Stomach smooth muscle (tissue), 2 donors: ENCODE measurements at regions not wholly inside any gene's neighbourhood (a gene's known extent, or its start where the extent isn't known, plus 50 kb on each side); places are given as distances from the start of the nearest gene placed in this dataset.
"Not testable (repeated sequence)": the region's sequence is repeated elsewhere in the genome, so short reads cannot be mapped to it uniquely, and the experiment has no call there.

ENCODE experiments used
- H3K27ac ChIP-seq: one replicate; pipeline ENCODE4 v1.7.0; 2013; ENCODE audit warnings: mild to moderate bottlenecking, low read length, inconsistent platforms
- H3K27me3 ChIP-seq, 2 donors: one replicate each; pipeline ENCODE4 v1.7.0; 2013; ENCODE audit warnings: low read length in 2 of 2; ENCODE audit not compliant: insufficient read depth in 2 of 2, control insufficient read depth in 1 of 2
- H3K36me3 ChIP-seq, 2 donors: one replicate each; pipeline ENCODE4 v1.7.0; 2013; ENCODE audit warnings: low read length in 2 of 2; ENCODE audit not compliant: control insufficient read depth in 2 of 2, insufficient read depth in 2 of 2
- H3K4me1 ChIP-seq: one replicate; pipeline ENCODE4 v1.7.0; 2013; ENCODE audit warnings: low read length; ENCODE audit not compliant: control insufficient read depth, insufficient read depth
- H3K4me3 ChIP-seq, 2 donors: one replicate each; pipeline ENCODE4 v1.7.0; 2013; ENCODE audit warnings: low read length in 2 of 2
- H3K9ac ChIP-seq, 2 donors: one replicate each; pipeline ENCODE4 v1.7.0; 2013; ENCODE audit warnings: low read length in 2 of 2, mild to moderate bottlenecking in 1 of 2
- H3K9me3 ChIP-seq, 2 donors: one replicate each; pipeline ENCODE4 v1.7.0; 2013; ENCODE audit warnings: low read length in 2 of 2; ENCODE audit not compliant: control insufficient read depth in 2 of 2
- donor health status: healthy.
- donor health status: Pancreatic carcinoma.

DNA sequence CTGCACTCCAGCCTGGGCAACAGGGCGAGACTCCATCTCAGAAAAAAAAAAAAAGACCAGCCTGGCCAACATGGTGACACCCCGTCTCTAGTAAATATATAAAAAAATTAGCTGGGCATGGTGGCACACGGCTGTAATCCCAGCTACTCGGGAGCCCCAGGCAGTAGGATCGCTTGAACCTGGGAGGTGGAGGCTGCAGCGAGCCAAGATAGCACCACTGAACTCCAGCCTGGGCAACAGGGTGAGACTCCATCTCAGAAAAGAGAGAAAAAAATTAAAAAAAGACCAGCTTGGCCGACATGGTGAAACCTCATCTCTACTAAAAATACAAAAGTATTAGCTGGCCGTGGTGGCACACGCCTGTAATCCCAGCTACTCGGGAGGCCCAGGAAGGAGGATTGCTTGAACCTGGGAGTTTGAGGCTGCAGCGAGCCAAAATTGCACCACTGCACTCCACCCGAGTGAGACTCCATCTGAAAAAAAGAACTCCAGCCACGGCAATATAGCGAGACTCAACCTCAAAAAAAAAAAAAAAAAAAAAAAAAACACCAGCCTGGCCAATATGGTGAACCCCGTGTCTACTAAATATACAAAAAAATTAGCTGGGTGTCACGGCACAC, 346.1 kb upstream of the PLGLB2 start:
- no peak overlapping the region for H3K27ac ChIP-seq
- no peaks in the 10 kb centered on the region for H3K9me3 ChIP-seq
- no peak overlapping the region for H3K4me3 ChIP-seq
- no peaks in the 10 kb centered on the region for H3K4me1 ChIP-seq
- no peaks in the 10 kb centered on the region for H3K27me3 ChIP-seq
- H3K36me3 ChIP-seq, result no peaks in the 10 kb centered on the region
- H3K9ac ChIP-seq, result no peak overlapping the region

GRCh38 chr2:87403893-87404175, 344.1 kb upstream of the PLGLB2 start:
- H3K4me3 ChIP-seq, result no peak overlapping the region
- H3K4me1 ChIP-seq, result no peaks in the 10 kb centered on the region
- no peaks in the 10 kb centered on the region for H3K27me3 ChIP-seq
- no peak overlapping the region for H3K27ac ChIP-seq
- H3K9ac ChIP-seq, result no peak overlapping the region
- no peaks in the 10 kb centered on the region for H3K9me3 ChIP-seq
- no peaks in the 10 kb centered on the region for H3K36me3 ChIP-seq

GRCh38 chr2:87404411-87405255, 343.3 kb upstream of the PLGLB2 start:
- H3K4me1 ChIP-seq, H3K4me3 ChIP-seq, H3K9ac ChIP-seq, H3K36me3 ChIP-seq, H3K9me3 ChIP-seq, H3K27ac ChIP-seq, H3K27me3 ChIP-seq: not testable (repeated sequence)

DNA sequence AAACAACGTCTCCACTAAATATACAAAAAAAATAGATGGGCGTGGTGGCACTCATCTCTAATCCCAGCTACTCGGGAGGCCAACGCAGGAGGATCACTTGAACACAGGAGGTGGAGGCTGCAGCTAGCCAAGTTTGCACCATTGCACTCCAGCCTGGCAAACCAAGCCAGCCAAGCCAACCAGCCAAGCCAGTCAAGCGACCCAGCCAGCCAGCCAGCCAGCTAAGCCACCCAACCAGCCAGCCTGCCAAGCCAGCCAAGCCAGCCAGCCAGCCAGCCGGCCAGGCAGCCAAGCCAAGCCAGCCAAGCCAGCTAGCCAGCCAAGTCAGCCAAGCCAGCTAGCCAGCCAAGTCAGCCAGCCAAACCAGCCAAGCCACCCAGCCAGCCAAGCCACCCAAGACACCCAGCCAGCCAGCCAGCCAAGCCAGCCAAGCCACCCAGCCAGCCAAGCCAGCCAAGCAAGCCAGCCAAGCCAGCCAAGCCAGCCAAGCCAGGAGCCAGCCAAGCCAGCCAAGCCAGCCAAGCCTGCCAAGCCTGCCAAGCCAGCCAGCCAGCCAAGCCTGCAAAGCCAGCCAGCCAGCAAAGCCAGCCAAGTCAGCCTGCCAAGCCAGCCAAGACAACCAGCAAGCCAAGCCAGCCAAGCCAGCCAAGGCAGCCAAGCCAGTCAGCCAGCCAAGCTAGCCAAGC, 342.2 kb upstream of the PLGLB2 start:
- not testable (repeated sequence) for H3K27me3 ChIP-seq, H3K27ac ChIP-seq, H3K36me3 ChIP-seq, H3K4me3 ChIP-seq, H3K4me1 ChIP-seq, H3K9ac ChIP-seq, H3K9me3 ChIP-seq

DNA sequence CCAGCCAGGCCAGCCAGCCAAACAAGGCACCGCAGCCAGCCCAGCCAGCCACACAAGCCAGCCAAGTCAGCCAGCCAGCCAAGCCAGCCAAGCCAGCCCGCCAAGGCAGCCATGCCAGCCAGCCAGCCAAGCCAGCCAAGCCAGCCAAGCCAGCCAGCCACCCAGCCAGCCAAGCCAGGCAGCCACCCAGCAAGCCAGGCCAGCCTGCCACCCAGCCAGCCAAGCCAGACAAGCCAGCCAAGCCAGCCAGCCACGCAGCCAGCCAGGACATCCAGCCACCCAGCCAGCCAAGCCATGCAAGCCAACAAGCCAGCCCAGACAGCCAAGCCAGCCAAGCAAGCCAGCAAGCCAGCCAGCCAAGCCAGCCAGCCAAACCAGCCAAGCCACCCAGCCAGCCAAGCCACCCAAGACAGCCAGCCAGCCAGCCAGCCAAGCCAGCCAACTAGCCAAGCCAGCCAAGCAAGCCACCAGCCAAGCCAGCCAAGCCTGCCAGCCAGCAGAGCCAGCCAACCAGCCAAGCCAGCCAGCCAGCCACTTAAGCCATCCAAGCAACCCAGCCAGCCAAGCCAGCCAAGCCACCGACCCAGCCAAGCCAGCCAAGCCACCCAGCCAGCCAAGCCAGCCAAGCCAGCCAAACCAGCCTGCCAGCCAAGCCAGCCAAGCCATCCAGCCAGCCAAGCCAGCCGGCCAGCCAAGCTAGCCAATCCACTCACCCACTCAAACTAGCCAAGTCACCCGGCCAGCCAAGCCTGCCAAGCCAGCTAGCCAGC, 341.3 kb upstream of the PLGLB2 start:
- H3K9ac ChIP-seq, H3K27ac ChIP-seq, H3K27me3 ChIP-seq, H3K4me1 ChIP-seq, H3K9me3 ChIP-seq, H3K36me3 ChIP-seq, H3K4me3 ChIP-seq: not testable (repeated sequence)

- H3K9me3 ChIP-seq, H3K4me3 ChIP-seq, H3K4me1 ChIP-seq, H3K27ac ChIP-seq, H3K9ac ChIP-seq, H3K36me3 ChIP-seq, H3K27me3 ChIP-seq: not testable (repeated sequence)
Measured at GRCh38 chr2:87409601-87410000, 338.3 kb upstream of the PLGLB2 start.

DNA sequence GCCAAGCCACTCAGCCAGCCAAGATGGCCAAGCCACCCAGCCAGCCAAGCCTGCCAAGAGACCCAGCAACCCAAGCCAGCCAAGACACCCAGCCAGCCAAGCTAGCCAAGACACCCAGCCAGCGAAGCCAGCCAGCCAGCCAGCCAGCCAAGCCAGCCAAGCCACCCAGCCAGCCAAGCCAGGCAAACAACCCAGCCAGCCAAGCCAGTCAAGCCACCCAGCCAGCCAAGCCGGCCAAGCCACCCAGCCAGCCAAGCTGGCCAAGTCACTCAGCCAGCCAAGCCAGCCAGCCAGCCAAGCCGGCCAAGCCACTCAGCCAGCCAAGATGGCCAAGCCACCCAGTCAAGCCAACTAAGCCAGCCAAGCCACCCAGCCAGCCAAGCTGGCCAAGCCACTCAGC, 337.5 kb upstream of the PLGLB2 start:
- H3K4me3 ChIP-seq, H3K9me3 ChIP-seq, H3K9ac ChIP-seq, H3K27ac ChIP-seq, H3K36me3 ChIP-seq, H3K4me1 ChIP-seq, H3K27me3 ChIP-seq: not testable (repeated sequence)

DNA sequence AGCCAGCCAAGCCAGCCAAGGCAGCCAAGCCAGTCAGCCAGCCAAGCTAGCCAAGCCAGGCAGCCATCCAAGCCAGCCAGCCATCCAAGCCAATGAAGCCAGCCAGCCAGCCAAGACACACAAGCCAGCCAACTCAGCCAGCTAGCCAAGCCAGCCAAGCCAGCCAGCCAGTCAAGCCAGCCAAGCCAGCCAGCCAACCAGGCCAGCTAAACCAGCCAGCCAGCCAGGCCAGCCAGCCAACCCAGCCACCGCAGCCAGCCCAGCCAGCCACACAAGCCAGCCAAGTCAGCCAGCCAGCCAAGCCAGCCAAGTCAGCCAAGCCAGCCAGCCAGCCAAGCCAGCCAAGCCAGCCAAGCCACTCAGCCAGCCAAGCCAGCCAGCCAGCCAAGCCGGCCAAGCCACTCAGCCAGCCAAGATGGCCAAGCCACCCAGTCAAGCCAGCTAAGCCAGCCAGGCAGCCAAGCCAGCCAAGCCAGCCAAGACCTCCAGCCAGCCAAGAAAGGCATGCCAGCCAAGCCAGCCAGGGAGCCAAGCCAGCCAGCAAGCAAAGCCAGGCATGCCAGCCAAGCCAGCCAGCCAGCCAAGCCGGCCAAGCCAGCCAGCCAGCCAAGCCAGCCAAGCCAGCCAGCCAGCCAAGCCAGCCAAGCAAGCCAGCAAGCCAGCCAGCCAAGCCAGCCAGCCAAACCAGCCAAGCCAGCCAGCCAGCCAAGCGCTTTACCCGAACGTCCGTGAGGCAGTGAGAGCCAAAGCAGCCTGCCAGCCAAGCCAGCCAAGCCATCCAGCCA, 335.7 kb upstream of the PLGLB2 start:
- not testable (repeated sequence) for H3K4me3 ChIP-seq, H3K9ac ChIP-seq, H3K27ac ChIP-seq, H3K4me1 ChIP-seq, H3K9me3 ChIP-seq, H3K27me3 ChIP-seq, H3K36me3 ChIP-seq

- H3K9me3 ChIP-seq, H3K27ac ChIP-seq, H3K36me3 ChIP-seq, H3K4me1 ChIP-seq, H3K9ac ChIP-seq, H3K4me3 ChIP-seq, H3K27me3 ChIP-seq: not testable (repeated sequence)
Measured at GRCh38 chr2:87414331-87414730, 333.6 kb upstream of the PLGLB2 start.

- H3K27ac ChIP-seq, H3K9ac ChIP-seq, H3K36me3 ChIP-seq, H3K9me3 ChIP-seq, H3K4me1 ChIP-seq, H3K4me3 ChIP-seq, H3K27me3 ChIP-seq: not testable (repeated sequence)
Measured at GRCh38 chr2:87414795-87415570, 332.9 kb upstream of the PLGLB2 start.
